CD4-positive, alpha-beta T cell (primary cell): ENCODE measurements at regions not wholly inside any gene's neighbourhood (a gene's known extent, or its start where the extent isn't known, plus 50 kb on each side); places are given as distances from the start of the nearest gene placed in this dataset.

ENCODE experiments used
- ATAC-seq: fragments of 200-7000 bp; cut with Tn5 transposase; one replicate; pipeline ENCODE4 v1.10.0; 2022; ENCODE audit warnings: mild to moderate bottlenecking; ENCODE audit not compliant: poor library complexity
- CTCF ChIA-PET: fragments of 350-600 bp; sonication (Branson Sonifier 250); formaldehyde crosslinking; loops from one replicate; lab custom pipeline; 2021; ENCODE audit warnings: antibody characterized with exemption, inconsistent platforms; lab: Charles Lee
- POLR2A ChIA-PET: fragments of 350-600 bp; sonication (Branson Sonifier 250); formaldehyde crosslinking; loops from one replicate; lab custom pipeline; 2021; ENCODE audit warnings: antibody characterized with exemption, inconsistent platforms; lab: Charles Lee
- DNase-seq, 14 experiments: peaks; one replicate each; pipeline ENCODE4 v3.0.0-alpha.2; 2013 to 2020; ENCODE audit warnings: mixed read lengths in 2 of 14
- H3K27ac ChIP-seq, 2 donors: one replicate each; pipeline versions ENCODE4 v1.5.1 to v1.7.0; 2013; ENCODE audit warnings: low read length in 2 of 2, low read depth in 1 of 2, mild to moderate bottlenecking in 1 of 2
- H3K27me3 ChIP-seq, 2 experiments: 1 replicate in 1 of 2; 2 replicates in 1 of 2; pipeline versions ENCODE4 v1.6.1 to v1.7.0; 2013; ENCODE audit warnings: low read length in 2 of 2, control low read depth in 1 of 2, mild to moderate bottlenecking in 1 of 2, moderate library complexity in 1 of 2; ENCODE audit not compliant: insufficient read depth in 2 of 2, control insufficient read depth in 1 of 2
- H3K36me3 ChIP-seq: one replicate; pipeline ENCODE4 v1.6.1; 2013; ENCODE audit warnings: low read length, control low read depth; ENCODE audit not compliant: insufficient read depth
- H3K4me1 ChIP-seq: one replicate; pipeline ENCODE4 v1.6.1; 2013; ENCODE audit warnings: low read length, control low read depth; ENCODE audit not compliant: insufficient read depth
- H3K4me3 ChIP-seq: one replicate; pipeline ENCODE4 v1.5.1; 2013; ENCODE audit warnings: mild to moderate bottlenecking, low read length, moderate library complexity
- H3K9me3 ChIP-seq, 2 experiments: 1 replicate in 1 of 2; 2 replicates in 1 of 2; pipeline versions ENCODE4 v1.6.1 to v1.7.0; 2013; ENCODE audit warnings: low read length in 2 of 2, mild to moderate bottlenecking in 2 of 2, control low read depth in 1 of 2, moderate library complexity in 1 of 2; ENCODE audit not compliant: control insufficient read depth in 1 of 2, insufficient read depth in 1 of 2
- H3K27ac Mint-ChIP-seq: one replicate; pipeline ENCODE4 v1.8.0; 2020; ENCODE audit warnings: mixed read lengths
- H3K27me3 Mint-ChIP-seq: one replicate; pipeline ENCODE4 v1.8.0; 2021; ENCODE audit warnings: mixed read lengths
- H3K36me3 Mint-ChIP-seq: one replicate; pipeline ENCODE4 v1.8.0; 2021; ENCODE audit warnings: low read depth, mixed read lengths
- H3K4me1 Mint-ChIP-seq: one replicate; pipeline ENCODE4 v1.8.0; 2021; ENCODE audit warnings: low read depth, mixed read lengths
- H3K4me3 Mint-ChIP-seq: one replicate; pipeline ENCODE4 v1.8.0; 2020; ENCODE audit warnings: mild to moderate bottlenecking, mixed read lengths
- H3K9me3 Mint-ChIP-seq: one replicate; pipeline ENCODE4 v1.8.0; 2020; ENCODE audit warnings: mixed read lengths
- CTCF ChIP-seq: fragments of 200-600 bp; IDR thresholded peaks from one replicate; pipeline ENCODE4 v1.8.0; 2022; ENCODE audit warnings: antibody characterized with exemption, mild to moderate bottlenecking
- intact Hi-C, 2 experiments: fragments of 100-400 bp; cut with DNase I in 1 of 2; cut with micrococcal nuclease in 1 of 2; formaldehyde crosslinking; loops; one replicate each; pipeline versions ENCODE4 v1.15.1 to v1.9.0; 2023 to 2025; cut with DNase I, micrococcal nuclease

DNA sequence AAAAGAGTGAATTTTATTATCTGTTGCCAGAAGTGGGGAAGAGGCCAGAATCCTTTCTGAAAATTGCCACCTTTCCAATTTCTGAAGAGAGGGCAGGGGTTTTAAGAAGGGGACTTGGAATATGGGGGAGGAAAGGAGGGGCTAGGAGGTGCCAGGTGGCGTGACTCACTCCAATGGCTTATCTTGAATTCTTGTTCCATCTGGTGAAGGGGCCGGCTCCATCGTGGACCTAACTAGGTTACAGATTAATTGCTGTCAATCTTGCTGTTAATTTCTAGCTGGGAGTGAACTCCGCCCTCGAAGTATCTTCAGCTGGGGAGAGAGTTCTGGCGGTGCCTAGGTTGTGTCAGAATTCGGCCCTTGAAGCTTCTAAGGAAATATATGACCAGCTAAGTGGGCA lies 138.7 kb downstream of the YTHDC2 start:
- no peak overlapping the region for H3K4me3 Mint-ChIP-seq
- H3K9me3 Mint-ChIP-seq: no peaks in the 10 kb centered on the region
- no peaks in the 10 kb centered on the region for H3K4me1 ChIP-seq
- H3K4me3 ChIP-seq: no peak overlapping the region
- H3K27me3 ChIP-seq: no peaks in the 10 kb centered on the region
- no peak for ATAC-seq
- CTCF ChIA-PET: no interaction called here
- peaks cover 16% of the 10 kb centered on the region for H3K27me3 Mint-ChIP-seq
- H3K36me3 Mint-ChIP-seq: no peaks in the 10 kb centered on the region
- H3K27ac Mint-ChIP-seq: no peak overlapping the region
- H3K9me3 ChIP-seq: no peaks in the 10 kb centered on the region
- no peaks in the 10 kb centered on the region for H3K4me1 Mint-ChIP-seq
- DNase-seq: no peak
- intact Hi-C loops: no loop called here
- TF ChIP-seq CTCF: no peak
- POLR2A ChIA-PET: no interaction called here
- no peak overlapping the region for H3K27ac ChIP-seq
- H3K36me3 ChIP-seq: no peaks in the 10 kb centered on the region

- Mint-ChIP-seq H3K4me3 (no peak overlapping the region), H3K4me1 (no peaks in the 10 kb centered on the region), H3K36me3 (no peaks in the 10 kb centered on the region), H3K27ac (no peak overlapping the region), H3K9me3 (no peaks in the 10 kb centered on the region), H3K27me3 (peaks cover 7% of the 10 kb centered on the region)
- no peak for ATAC-seq
- no peak for TF ChIP-seq CTCF
- H3K27me3 ChIP-seq: peaks cover 0 to 3% of the 10 kb centered on the region in 2 experiments
- no peak overlapping the region for H3K27ac ChIP-seq
- POLR2A ChIA-PET: no interaction called here
- H3K4me3 ChIP-seq: no peak overlapping the region
- no peaks in the 10 kb centered on the region for H3K36me3 ChIP-seq
- no peaks in the 10 kb centered on the region for H3K4me1 ChIP-seq
- CTCF ChIA-PET: no interaction called here
- intact Hi-C loops: no loop called here
- no peak for DNase-seq
- H3K9me3 ChIP-seq: no peaks in the 10 kb centered on the region
Measured at GRCh38 chr5:113654828-113655227, 141.3 kb downstream of the YTHDC2 start.

DNA sequence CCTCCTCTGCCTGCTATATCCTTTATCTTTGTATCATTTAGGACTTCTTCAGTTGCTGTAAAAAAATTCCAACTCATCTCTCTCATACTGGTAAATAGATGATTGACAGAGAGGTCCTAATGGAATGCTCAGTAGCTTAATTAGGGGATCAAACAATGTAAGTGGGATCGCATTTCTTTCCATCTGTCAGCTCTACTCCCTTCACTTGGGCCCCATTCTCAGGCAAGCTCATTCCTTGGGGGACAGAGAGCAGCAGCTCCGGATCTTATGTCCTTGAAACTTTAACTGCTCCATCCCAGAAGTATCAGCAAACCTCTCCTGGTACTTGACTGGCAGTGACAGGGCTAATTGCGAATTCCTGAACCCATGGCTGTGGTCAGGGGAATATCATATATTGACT lies 146.7 kb downstream of the YTHDC2 start:
- Histone ChIP-seq H3K36me3 (no peaks in the 10 kb centered on the region), H3K27ac (no peak overlapping the region), H3K27me3 (peaks cover 12 to 14% of the 10 kb centered on the region in 2 experiments), H3K4me1 (no peaks in the 10 kb centered on the region), H3K4me3 (no peak overlapping the region), H3K9me3 (no peaks in the 10 kb centered on the region)
- H3K4me3 Mint-ChIP-seq: no peak overlapping the region
- POLR2A ChIA-PET: no interaction called here
- no peaks in the 10 kb centered on the region for H3K4me1 Mint-ChIP-seq
- peaks cover 39% of the 10 kb centered on the region for H3K27me3 Mint-ChIP-seq
- no peaks in the 10 kb centered on the region for H3K9me3 Mint-ChIP-seq
- ATAC-seq: no peak
- H3K36me3 Mint-ChIP-seq: no peaks in the 10 kb centered on the region
- no peak for DNase-seq
- TF ChIP-seq CTCF: no peak
- intact Hi-C loops: no loop called here
- no peak overlapping the region for H3K27ac Mint-ChIP-seq
- CTCF ChIA-PET: no interaction called here
